HL-60 (cell line): ENCODE measurements at regions not wholly inside any gene's neighbourhood (a gene's known extent, or its start where the extent isn't known, plus 50 kb on each side); places are given as distances from the start of the nearest gene placed in this dataset.

Experiments
- DNase-seq, 2 experiments: peaks; one replicate each; pipeline ENCODE4 v3.0.0-alpha.2; 2010 to 2020; ENCODE audit warnings: low read depth in 1 of 2, low spot score in 1 of 2
- H3K27ac ChIP-seq: fragments of 250-450 bp; sonication (Bioruptor Pico); replicated peaks from 2 replicates; pipeline ENCODE4 v1.5.1; 2020; ENCODE audit warnings: mild to moderate bottlenecking, moderate library complexity
- H3K27me3 ChIP-seq: fragments of 250-450 bp; sonication (Bioruptor Pico); 2 replicates; pipeline ENCODE4 v1.5.1; 2021; ENCODE audit warnings: mild to moderate bottlenecking, moderate library complexity; ENCODE audit not compliant: insufficient read depth, poor library complexity, severe bottlenecking
- H3K4me3 ChIP-seq: replicated peaks from 2 replicates; pipeline ENCODE4 v1.5.1; 2011; ENCODE audit warnings: mild to moderate bottlenecking, control low read depth, low read length; ENCODE audit not compliant: insufficient read depth
- GABPA ChIP-seq: IDR thresholded peaks from 2 replicates; pipeline ENCODE4 v1.6.1; 2012; ENCODE audit warnings: low read depth
- POLR2AphosphoS5 ChIP-seq: IDR thresholded peaks from 2 replicates; pipeline ENCODE4 v1.6.1; 2012; ENCODE audit warnings: low read depth
- REST ChIP-seq: IDR thresholded peaks from 2 replicates; pipeline ENCODE4 v1.6.1; 2012; ENCODE audit warnings: low read depth; ENCODE audit not compliant: insufficient replicate concordance
- SPI1 ChIP-seq: IDR thresholded peaks from 2 replicates; pipeline ENCODE4 v1.6.1; 2012; ENCODE audit warnings: low read depth, mild to moderate bottlenecking, borderline replicate concordance
- TF ChIP-seq, protein P1 (sequence below): IDR thresholded peaks from one replicate; pipeline ENCODE4 v1.5.1; 2011; ENCODE audit warnings: low read length, control low read depth, inconsistent platforms; ENCODE audit not compliant: insufficient read depth

GRCh38 chr6:19443411-19443810, 393.8 kb upstream of the ID4 start:
- DNase-seq = no peak
- no peak for TF ChIP-seq SPI1
- no peak for TF ChIP-seq REST
- TF ChIP-seq GABPA = no peak
- Histone ChIP-seq H3K4me3 (no peak overlapping the region), H3K27me3 (no peaks in the 10 kb centered on the region), H3K27ac (no peak overlapping the region)

DNA sequence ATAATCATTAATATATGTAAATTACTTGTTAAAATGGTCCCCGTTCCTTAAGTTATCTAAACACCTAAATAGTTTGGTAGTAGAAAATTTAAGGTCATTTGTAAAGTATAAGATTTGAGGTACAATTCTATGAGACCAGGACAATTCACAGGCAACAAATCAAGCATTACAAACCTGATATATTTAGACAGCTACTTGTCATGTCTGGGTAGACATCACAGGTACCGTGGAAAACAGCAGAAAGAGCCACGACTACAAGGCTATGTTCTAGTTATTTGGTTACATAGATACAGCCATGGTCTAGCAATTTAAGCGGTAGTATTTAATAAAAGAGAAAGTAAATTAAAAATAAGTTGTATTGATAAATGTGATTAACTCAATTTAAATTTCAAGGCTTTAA, 393.1 kb upstream of the ID4 start:
- Histone ChIP-seq H3K4me3 (no peak overlapping the region), H3K27ac (no peak overlapping the region), H3K27me3 (no peaks in the 10 kb centered on the region)
- no peak for TF ChIP-seq POLR2AphosphoS5
- DNase-seq = no peak

DNA sequence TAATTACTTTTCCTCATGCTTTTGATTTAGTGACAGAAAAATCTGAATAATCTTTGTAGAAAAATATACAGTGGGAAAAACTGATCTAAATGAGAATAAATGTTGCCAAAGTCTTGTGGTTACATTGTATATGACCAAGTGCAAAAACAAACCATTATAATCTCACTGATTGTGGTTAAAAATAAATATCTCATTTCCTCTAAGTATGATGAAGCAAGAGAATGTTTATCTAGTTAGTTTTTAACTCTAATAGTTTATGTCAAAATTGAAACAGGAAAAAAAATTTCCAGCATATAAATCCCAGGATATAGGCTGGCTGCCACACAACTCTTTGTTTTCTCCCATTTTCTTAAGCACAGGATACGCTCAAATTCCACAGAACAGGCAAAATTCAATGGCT, 392.7 kb upstream of the ID4 start:
- TF ChIP-seq REST (no peak), POLR2AphosphoS5 (no peak)
- no peak overlapping the region for H3K27ac ChIP-seq

GRCh38 chr6:19446570-19446969, 390.6 kb upstream of the ID4 start:
- H3K27me3 ChIP-seq = no peaks in the 10 kb centered on the region
- no peak overlapping the region for H3K27ac ChIP-seq
- TF ChIP-seq POLR2AphosphoS5 (no peak), GABPA (no peak), REST (no peak), SPI1 (no peak)
- TF ChIP-seq, protein P1, sequence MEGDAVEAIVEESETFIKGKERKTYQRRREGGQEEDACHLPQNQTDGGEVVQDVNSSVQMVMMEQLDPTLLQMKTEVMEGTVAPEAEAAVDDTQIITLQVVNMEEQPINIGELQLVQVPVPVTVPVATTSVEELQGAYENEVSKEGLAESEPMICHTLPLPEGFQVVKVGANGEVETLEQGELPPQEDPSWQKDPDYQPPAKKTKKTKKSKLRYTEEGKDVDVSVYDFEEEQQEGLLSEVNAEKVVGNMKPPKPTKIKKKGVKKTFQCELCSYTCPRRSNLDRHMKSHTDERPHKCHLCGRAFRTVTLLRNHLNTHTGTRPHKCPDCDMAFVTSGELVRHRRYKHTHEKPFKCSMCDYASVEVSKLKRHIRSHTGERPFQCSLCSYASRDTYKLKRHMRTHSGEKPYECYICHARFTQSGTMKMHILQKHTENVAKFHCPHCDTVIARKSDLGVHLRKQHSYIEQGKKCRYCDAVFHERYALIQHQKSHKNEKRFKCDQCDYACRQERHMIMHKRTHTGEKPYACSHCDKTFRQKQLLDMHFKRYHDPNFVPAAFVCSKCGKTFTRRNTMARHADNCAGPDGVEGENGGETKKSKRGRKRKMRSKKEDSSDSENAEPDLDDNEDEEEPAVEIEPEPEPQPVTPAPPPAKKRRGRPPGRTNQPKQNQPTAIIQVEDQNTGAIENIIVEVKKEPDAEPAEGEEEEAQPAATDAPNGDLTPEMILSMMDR = no peak
- no peak for DNase-seq
- H3K4me3 ChIP-seq = no peak overlapping the region

More for the DNA sequence above, 392.7 kb upstream of the ID4 start:
- DNase-seq = no peak
- no peak overlapping the region for H3K4me3 ChIP-seq
- no peaks in the 10 kb centered on the region for H3K27me3 ChIP-seq

DNA sequence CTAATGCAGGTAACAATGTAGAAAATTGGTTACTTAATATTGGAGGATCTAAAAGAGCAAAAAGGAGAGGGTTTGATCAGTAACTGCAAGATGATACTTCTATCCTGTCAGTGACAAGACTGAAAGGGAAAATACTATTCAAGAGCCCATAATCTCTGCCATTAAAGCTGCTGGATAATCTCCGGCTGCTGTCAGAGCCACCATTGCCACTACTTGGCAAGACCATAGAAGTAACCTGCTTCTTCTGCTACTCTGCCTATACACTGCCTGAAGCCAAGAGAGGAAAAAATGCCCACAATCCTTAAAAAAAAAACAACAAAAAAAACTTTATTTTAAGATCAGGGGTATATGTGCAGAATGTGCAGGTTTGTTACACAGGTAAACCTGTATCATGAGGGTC, 386.5 kb upstream of the ID4 start:
- Histone ChIP-seq H3K4me3 (no peak overlapping the region), H3K27me3 (no peaks in the 10 kb centered on the region), H3K27ac (no peak overlapping the region)
- TF ChIP-seq POLR2AphosphoS5 (no peak), REST (no peak), GABPA (no peak), SPI1 (no peak)
- TF ChIP-seq, protein P1 = no peak
- no peak for DNase-seq
